HG03060 (cell line): ENCODE measurements at regions not wholly inside any gene's neighbourhood (a gene's known extent, or its start where the extent isn't known, plus 50 kb on each side); places are given as distances from the start of the nearest gene placed in this dataset.
"Not testable (repeated sequence)": the region's sequence is repeated elsewhere in the genome, so short reads cannot be mapped to it uniquely, and the experiment has no call there.

Experiments used
- ATAC-seq: cut with Tn5 transposase; IDR thresholded peaks from one replicate; pipeline ENCODE4 v1.9.1; 2021; ENCODE audit warnings: low read depth, moderate number of reproducible peaks; ENCODE audit not compliant: unreplicated experiment

DNA sequence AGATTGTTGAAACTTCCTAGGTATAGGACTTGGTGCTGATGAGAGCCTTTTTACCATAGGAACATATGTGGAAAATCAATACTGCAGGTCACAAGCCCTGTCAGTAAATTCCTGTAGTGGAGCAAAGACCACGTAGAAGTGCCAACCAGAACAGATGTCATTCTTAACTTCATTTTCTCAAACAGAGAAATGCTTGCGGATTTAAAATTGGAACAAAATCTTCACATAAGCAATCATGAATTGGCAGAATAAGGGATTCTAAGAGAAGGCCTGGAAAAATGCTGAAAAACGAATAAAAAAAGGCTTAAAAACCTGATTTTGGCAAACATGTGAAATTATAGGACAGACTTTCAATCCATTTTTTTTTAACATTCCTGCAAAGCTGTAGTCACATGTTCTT, 80.8 kb upstream of the SMIM30 start:
- no peak for ATAC-seq

DNA sequence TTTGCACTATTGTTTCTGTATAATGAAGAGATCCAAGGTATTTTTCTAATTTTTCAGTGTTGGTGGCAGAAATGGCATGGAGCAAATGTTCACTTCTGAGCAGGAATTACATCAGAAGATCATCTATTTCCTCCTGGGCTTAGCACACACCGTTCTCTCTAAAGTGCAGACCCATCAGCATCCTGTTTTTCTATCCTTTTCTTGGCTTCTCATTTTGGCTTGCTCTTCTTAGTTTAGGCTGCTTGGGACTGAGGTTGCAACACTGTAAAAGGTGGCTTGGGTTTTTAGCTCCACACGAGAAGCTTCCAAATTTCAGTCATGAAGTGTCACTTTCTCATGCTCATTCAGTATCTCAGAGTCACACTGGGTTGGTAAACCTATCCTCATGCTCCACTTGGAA, 79.9 kb upstream of the SMIM30 start:
- ATAC-seq = no peak

DNA sequence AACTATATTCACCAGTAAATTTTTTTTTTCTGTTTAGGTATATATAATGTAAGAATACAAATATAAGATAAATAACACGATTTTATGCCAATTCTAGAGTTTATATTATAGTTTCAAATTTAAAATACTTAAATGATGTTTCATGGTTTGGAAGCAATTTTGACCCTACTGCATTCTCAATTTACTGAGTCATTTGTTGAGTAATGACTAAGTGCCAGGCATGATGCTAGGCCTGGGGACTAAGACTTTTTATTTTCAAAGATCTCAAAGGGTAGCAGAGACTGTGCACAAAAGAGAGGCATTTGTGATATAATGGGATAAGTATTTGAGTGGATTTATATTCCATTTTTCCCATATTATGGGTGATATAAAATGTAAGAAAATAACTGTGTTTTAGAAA, 78.9 kb upstream of the SMIM30 start:
- ATAC-seq = no peak

DNA sequence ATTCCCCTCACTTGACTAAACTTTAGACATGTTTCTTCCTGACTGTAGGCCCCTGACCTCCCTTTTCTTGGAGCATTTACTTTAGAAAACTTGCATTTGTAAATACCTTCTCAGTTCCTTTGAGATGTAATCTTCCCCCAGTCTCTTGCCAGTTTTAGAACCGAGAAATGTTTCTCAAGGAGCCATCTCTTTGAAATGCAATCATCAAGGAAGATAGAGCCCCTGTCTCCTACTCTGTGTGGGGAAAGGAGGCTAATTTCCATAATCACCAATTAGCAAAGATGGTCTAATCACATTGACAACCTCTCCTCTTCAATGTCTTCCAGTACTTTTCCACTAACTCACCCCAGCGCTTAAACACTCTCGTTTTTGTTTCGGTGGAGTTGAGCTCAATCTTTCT, 70.0 kb upstream of the SMIM30 start:
- ATAC-seq = no peak

DNA sequence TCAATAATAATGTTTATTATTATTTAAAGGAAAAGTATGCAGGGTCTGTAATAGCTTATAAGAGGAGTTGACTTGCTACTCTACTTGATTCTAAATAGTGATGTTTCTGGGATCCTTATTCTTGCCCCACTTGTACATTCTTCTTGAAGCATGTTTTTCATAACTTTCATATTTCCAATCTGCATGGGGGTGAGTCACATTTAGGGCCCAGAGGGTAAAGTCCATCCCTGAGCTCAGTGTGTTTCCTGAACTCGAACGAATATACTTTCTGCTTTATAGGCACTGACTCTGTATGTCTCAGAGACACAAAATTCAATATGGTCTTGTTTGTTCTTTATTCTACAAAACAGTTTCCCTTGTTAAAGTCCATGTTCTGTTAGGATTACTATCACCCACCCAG, 61.0 kb upstream of the SMIM30 start:
- no peak for ATAC-seq

DNA sequence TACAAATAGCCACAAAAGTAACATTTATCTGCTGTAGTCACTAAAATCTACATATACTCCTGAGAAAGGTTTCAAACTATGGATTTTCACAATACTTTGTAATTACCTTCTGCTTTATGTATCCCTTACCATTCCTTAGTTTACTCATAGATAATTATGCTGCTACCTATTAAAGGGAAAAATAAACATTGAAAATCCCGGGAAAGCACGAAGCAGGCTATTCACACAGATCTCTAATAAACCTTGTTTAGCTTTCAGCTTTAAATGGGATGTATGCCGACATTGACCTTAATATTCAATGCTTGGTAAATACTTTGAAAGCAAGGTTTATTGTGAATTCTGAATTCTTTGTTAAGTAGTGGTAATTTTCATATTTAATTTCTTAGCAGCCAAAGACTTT, 58.5 kb upstream of the SMIM30 start:
- ATAC-seq = no peak

DNA sequence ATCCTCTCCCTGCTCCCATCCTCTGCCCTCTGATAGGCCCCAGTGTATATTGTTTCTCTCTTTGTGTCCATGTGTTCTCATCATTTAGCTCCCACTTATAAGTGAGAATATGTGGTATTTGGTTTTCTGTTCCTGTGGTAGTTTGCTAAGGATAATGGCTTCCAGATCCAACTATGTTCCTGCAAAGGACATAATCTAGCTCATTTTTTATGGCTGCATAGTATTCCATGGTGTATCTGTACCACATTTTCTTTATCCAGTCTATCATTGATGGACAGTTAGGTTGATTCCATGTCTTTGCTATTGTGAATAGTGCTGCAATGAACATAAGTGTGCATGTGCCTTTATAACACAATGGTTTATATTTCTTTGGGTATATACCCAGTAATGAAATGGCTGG, 57.8 kb upstream of the SMIM30 start:
- not testable (repeated sequence) for ATAC-seq

DNA sequence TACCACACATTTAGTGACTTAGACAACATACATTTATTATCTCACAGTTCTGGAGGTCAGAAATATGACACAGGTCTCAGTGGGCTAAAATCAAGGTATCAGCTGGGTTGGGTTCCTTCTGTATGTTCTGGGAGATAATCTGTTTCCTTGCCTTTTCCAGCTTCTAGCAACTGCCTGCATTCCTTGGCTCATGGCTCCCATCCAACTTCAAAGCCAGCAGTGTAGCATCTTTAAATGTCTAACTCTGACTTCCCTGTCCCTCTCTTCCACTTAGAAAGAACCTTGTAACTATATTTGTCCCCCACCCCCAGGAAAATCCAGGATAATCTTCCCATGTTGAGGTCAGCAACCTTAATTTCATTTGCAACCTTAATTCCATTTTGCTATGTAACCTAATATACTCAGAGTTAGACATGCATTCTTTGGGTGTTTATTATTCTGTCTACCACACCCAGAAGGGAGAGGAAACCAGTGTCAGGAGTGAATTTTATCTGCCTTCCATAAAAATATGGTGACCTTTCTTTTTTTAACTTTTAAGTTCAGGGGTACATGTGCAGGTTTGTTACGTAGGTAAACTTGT, 57.3 kb upstream of the SMIM30 start:
- no peak for ATAC-seq

DNA sequence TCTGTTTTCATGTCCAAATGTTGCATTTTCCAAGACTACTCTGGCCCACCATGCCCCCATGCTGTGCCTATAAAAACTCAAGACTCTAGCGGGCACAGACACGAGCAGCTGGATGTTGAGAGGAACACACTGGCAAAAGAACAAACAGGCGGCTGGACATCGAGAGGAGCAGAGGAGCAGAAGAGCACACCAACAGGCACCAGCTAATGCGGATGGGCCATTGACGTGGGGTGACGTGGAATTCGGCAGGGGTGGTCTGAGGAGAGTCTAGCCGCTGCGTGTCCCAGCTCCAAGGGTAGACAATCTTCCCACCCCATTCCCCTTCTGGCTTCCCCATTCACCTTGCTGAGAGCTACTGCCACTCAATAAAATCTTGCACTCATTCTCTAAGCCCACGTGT, 54.4 kb upstream of the SMIM30 start:
- no peak for ATAC-seq

DNA sequence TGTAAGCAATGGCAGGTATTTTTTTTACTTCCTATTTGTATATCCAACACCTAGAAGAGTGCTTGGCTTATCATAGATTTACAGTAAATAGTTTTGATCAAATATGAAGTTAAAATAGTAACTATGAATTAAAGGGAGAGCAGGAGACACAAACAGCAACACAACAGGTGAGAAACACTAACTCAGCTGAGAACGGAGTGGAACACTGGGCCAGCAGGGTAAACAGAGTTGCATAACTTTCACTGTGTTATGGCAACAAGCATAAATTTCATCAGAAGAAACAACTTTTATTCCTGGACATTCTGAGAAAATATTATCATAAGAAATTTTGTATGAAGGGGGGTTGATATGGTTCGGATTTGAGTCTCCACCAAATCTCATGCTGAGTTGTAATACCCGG, 52.2 kb upstream of the SMIM30 start:
- no peak for ATAC-seq
